K562 (cell line): ENCODE measurements at regions not wholly inside any gene's neighbourhood (a gene's known extent, or its start where the extent isn't known, plus 50 kb on each side); places are given as distances from the start of the nearest gene placed in this dataset.

Source experiments
- AFF4 ChIP-seq: sonication (generic); formaldehyde crosslinking; IDR thresholded peaks from 2 replicates; pipeline ENCODE4 v1.8.0; 2023; ENCODE audit warnings: mild to moderate bottlenecking, missing genetic modification reagents
- CREB1 ChIP-seq, 2 experiments: sonication (generic) in 1 of 2; formaldehyde crosslinking in 1 of 2; IDR thresholded peaks; 2 replicates each; pipeline versions ENCODE4 v1.6.1 to v1.8.0; 2012 to 2022; ENCODE audit warnings: inconsistent platforms in 1 of 2, mild to moderate bottlenecking in 1 of 2, missing genetic modification reagents in 1 of 2, moderate library complexity in 1 of 2
- CTCF ChIP-seq, 3 experiments: IDR thresholded peaks in 2 of 3; conservative IDR thresholded peaks in 1 of 3; 2 replicates each; pipeline ENCODE4 v1.5.1; 2011 to 2012; ENCODE audit warnings: low read length in 3 of 3, mild to moderate bottlenecking in 3 of 3, control low read depth in 2 of 3, improper control_type of control experiment in 1 of 3, inconsistent platforms in 1 of 3, low read depth in 1 of 3, mixed read lengths in 1 of 3, moderate library complexity in 1 of 3; ENCODE audit not compliant: insufficient read depth in 2 of 3
- MAX ChIP-seq: sonication (generic); formaldehyde crosslinking; IDR thresholded peaks from 2 replicates; pipeline ENCODE4 v1.9.0; 2022; ENCODE audit warnings: mild to moderate bottlenecking, missing genetic modification reagents

- TF ChIP-seq CTCF (IDR thresholded peaks at IDR 0.05 in 2 of 3, conservative IDR thresholded peaks at IDR 0.05 in 1 of 3; ENCODE audit: insufficient read depth in 2 of 3, low read depth in 1 of 3, low read length in 3 of 3) (no peak), CREB1 (IDR thresholded peaks at IDR 0.05) (no peak), CREB1 (CRISPR knock-in tag; IDR thresholded peaks at IDR 0.05) (no peak), MAX (CRISPR knock-in tag) (no peak), AFF4 (CRISPR knock-in tag) (no peak)
Observed at GRCh38 chr18:24919181-24919797, 432.7 kb downstream of the ZNF521 start.
